GM23248 (cell line): ENCODE measurements at regions not wholly inside any gene's neighbourhood (a gene's known extent, or its start where the extent isn't known, plus 50 kb on each side); places are given as distances from the start of the nearest gene placed in this dataset.

ENCODE experiments used
- EZH2 ChIP-seq: fragments of 200-600 bp; sonication (generic); IDR thresholded peaks from 2 replicates; pipeline ENCODE4 v1.6.1; 2018; ENCODE audit warnings: antibody characterized with exemption, mild to moderate bottlenecking; ENCODE audit not compliant: insufficient read depth, poor library complexity, severe bottlenecking
- EZH2phosphoT487 ChIP-seq: fragments of 200-600 bp; sonication (generic); IDR thresholded peaks from 2 replicates; pipeline ENCODE4 v1.6.1; 2018; ENCODE audit warnings: antibody characterized with exemption, moderate library complexity, mild to moderate bottlenecking, low read depth; ENCODE audit not compliant: insufficient read depth

DNA sequence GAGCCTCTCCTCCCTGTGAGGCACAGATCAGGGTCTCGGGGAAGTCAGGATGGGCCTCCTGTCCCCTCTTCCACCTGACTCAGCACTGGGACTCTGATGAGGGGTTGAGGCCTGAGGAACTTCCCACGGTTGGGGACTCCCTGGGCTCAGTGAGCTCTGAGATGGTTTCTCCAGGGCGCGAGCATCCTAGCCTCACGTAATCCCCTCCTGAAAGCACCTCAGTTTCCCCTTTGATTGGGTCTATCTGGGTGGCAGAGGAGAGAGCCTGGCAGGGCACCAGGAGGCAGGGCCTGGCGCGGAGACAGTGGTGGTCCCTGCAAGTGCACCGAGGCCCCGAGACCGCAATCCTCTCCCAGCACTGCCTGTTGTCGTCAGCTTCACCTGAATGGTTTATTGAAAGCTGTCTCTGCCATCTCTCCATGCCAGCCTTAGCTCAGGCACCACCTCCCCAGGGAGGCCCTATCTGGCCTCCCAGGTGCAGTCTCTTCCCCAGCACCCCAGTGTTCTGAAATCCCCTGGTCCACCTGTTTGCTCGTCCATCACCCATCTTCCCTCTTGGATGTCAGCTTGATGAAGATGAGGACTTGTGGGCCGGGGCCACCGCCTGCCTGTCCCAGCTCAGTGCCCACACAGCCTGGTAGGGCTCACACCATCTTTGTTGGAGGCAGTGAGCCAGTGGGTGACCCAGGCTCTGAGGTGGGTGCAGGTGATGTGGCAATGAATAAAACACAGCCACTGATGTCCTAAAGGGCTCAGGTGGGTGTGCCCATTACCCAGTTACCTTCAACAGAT is 52.2 kb upstream of the PCSK6 start:
- TF ChIP-seq EZH2phosphoT487 (no peak), EZH2 (no peak)
